HCT116 (cell line): ENCODE measurements at regions not wholly inside any gene's neighbourhood (a gene's known extent, or its start where the extent isn't known, plus 50 kb on each side); places are given as distances from the start of the nearest gene placed in this dataset.

Experiments
- ATAC-seq: fragments of 200-7000 bp; cut with Tn5 transposase; 2 replicates; pipeline ENCODE4 v1.9.1; 2020; ENCODE audit warnings: mild to moderate bottlenecking, moderate library complexity
- BruUV-seq: library from RNA; stranded (reverse); fragments of 400-500 nt; replicated peaks from 2 replicates; lab custom pipeline; 2021; lab: Mats Ljungman, UMichigan
- CTCF ChIA-PET: fragments of 300-600 bp; sonication (Branson Sonifier 250); formaldehyde crosslinking; loops from one replicate; lab custom pipeline; 2021; ENCODE audit warnings: antibody characterized with exemption; lab: Charles Lee
- POLR2A ChIA-PET: fragments of 300-600, 350-600 bp; sonication (Branson Sonifier 250); formaldehyde crosslinking; loops from one replicate; lab custom pipeline; 2021; ENCODE audit warnings: antibody characterized with exemption; lab: Charles Lee
- RAD21 ChIA-PET, 2 experiments: fragments of 300-600 bp; sonication (Branson Sonifier 250); formaldehyde crosslinking; loops; one replicate each; lab custom pipeline; 2023; ENCODE audit warnings: low total read pairs in 2 of 2; ENCODE audit not compliant: uncharacterized antibody in 2 of 2, unreplicated experiment in 2 of 2, low non-redundant PET in 1 of 2; lab: Charles Lee
- DNase-seq: peaks from one replicate; pipeline ENCODE4 v3.0.0-alpha.2; 2010; ENCODE audit warnings: low read depth, low spot score
- H2AFZ ChIP-seq: fragments of 200-600 bp; shearing (Covaris generic), sonication (generic); 2 replicates; pipeline ENCODE4 v1.6.1; 2017; ENCODE audit warnings: low read depth, mixed run types, mixed read lengths, antibody characterized with exemption, low read length; ENCODE audit not compliant: poor library complexity, severe bottlenecking
- H3K27ac ChIP-seq: 2 replicates; pipeline ENCODE4 v1.5.1; 2012; ENCODE audit warnings: low read depth, low read length
- H3K27me3 ChIP-seq: fragments of 200-600 bp; sonication (generic); 2 replicates; pipeline ENCODE4 v1.6.1; 2016; ENCODE audit warnings: mixed run types, low read length, mixed read lengths; ENCODE audit not compliant: insufficient read depth
- H3K36me3 ChIP-seq, 2 experiments: fragments of 200-500 bp in 1 of 2; fragments of 200-600 bp in 1 of 2; sonication (Bioruptor generic) in 1 of 2; sonication (generic) in 1 of 2; 2 replicates each; pipeline versions ENCODE4 v1.5.1 to v1.6.1; 2014 to 2016; ENCODE audit warnings: low read length in 2 of 2, inconsistent platforms in 1 of 2, mixed read lengths in 1 of 2, mixed run types in 1 of 2; ENCODE audit not compliant: insufficient read depth in 2 of 2, control insufficient read depth in 1 of 2
- H3K4me1 ChIP-seq, 2 experiments: fragments of 200-600 bp in 1 of 2; sonication (generic) in 1 of 2; 2 replicates each; pipeline versions ENCODE4 v1.5.1 to v1.6.1; 2012 to 2017; ENCODE audit warnings: low read length in 2 of 2, inconsistent platforms in 1 of 2, mild to moderate bottlenecking in 1 of 2, mixed read lengths in 1 of 2, mixed run types in 1 of 2, moderate library complexity in 1 of 2; ENCODE audit not compliant: insufficient read depth in 2 of 2, control insufficient read depth in 1 of 2
- H3K4me2 ChIP-seq: fragments of 200-600 bp; sonication (generic); 2 replicates; pipeline ENCODE4 v1.6.1; 2017; ENCODE audit warnings: mixed run types, low read length, mixed read lengths
- H3K4me3 ChIP-seq, 2 experiments: fragments of 200-600 bp in 1 of 2; sonication (generic) in 1 of 2; replicated peaks in 1 of 2; 2 replicates each; pipeline ENCODE4 v1.5.1; 2011 to 2016; ENCODE audit warnings: low read length in 2 of 2, control low read depth in 1 of 2, low read depth in 1 of 2, mild to moderate bottlenecking in 1 of 2, mixed read lengths in 1 of 2, mixed run types in 1 of 2
- H3K79me2 ChIP-seq: fragments of 200-600 bp; sonication (generic); 2 replicates; pipeline ENCODE4 v1.6.1; 2017; ENCODE audit warnings: mild to moderate bottlenecking, mixed run types, low read length, moderate library complexity, mixed read lengths; ENCODE audit not compliant: insufficient read depth
- H3K9ac ChIP-seq: fragments of 200-600 bp; sonication (generic); 2 replicates; pipeline ENCODE4 v1.6.1; 2016; ENCODE audit warnings: low read length, mixed read lengths
- H3K9me2 ChIP-seq: fragments of 200-600 bp; sonication (generic), shearing (Covaris generic); 2 replicates; pipeline ENCODE4 v1.6.1; 2017; ENCODE audit warnings: mixed run types, mild to moderate bottlenecking, moderate library complexity; ENCODE audit not compliant: insufficient read depth
- H3K9me3 ChIP-seq, 2 experiments: fragments of 200-500 bp in 1 of 2; fragments of 200-600 bp in 1 of 2; sonication (Bioruptor generic) in 1 of 2; sonication (generic) in 1 of 2; 2 replicates each; pipeline ENCODE4 v1.6.1; 2014 to 2017; ENCODE audit warnings: low read length in 2 of 2, mixed read lengths in 2 of 2, inconsistent platforms in 1 of 2, low read depth in 1 of 2, mild to moderate bottlenecking in 1 of 2, mixed run types in 1 of 2, moderate library complexity in 1 of 2; ENCODE audit not compliant: control insufficient read depth in 1 of 2, insufficient read depth in 1 of 2
- H4K20me1 ChIP-seq: fragments of 200-600 bp; sonication (generic), shearing (Covaris generic); 2 replicates; pipeline ENCODE4 v1.6.1; 2017; ENCODE audit warnings: mixed run types, mild to moderate bottlenecking, moderate library complexity; ENCODE audit not compliant: insufficient read depth
- EGR1 ChIP-seq: IDR thresholded peaks from 2 replicates; pipeline ENCODE4 v1.6.1; 2012; ENCODE audit warnings: low read depth
- EZH2phosphoT487 ChIP-seq: fragments of 200-600 bp; IDR thresholded peaks from 2 replicates; pipeline ENCODE4 v1.6.1; 2018; ENCODE audit warnings: antibody characterized with exemption, borderline replicate concordance
- FOSL1 ChIP-seq: IDR thresholded peaks from 2 replicates; pipeline ENCODE4 v1.6.1; 2012; ENCODE audit warnings: low read depth
- POLR2AphosphoS5 ChIP-seq: IDR thresholded peaks from 2 replicates; pipeline ENCODE4 v1.6.1; 2011; ENCODE audit warnings: mild to moderate bottlenecking, low read depth, low read length, moderate library complexity
- RAD21 ChIP-seq: IDR thresholded peaks from 2 replicates; pipeline ENCODE4 v1.6.1; 2012; ENCODE audit warnings: low read depth, mild to moderate bottlenecking
- SP1 ChIP-seq: IDR thresholded peaks from 2 replicates; pipeline ENCODE4 v1.6.1; 2012; ENCODE audit warnings: low read depth
- TCF7L2 ChIP-seq: IDR thresholded peaks from 2 replicates; pipeline ENCODE4 v1.7.0; 2011; ENCODE audit warnings: borderline replicate concordance, inconsistent platforms; ENCODE audit not compliant: insufficient read depth, insufficient read length; ENCODE audit errors: extremely low read depth
- YY1 ChIP-seq: IDR thresholded peaks from 2 replicates; pipeline ENCODE4 v1.6.1; 2011; ENCODE audit warnings: low read length, low read depth, moderate library complexity, mild to moderate bottlenecking; ENCODE audit not compliant: insufficient replicate concordance; ENCODE audit errors: extremely low read depth
- ZFX ChIP-seq: fragments of 450-650 bp; IDR thresholded peaks from 2 replicates; pipeline ENCODE4 v1.6.1; 2017
- intact Hi-C: fragments of 100-400 bp; cut with micrococcal nuclease; formaldehyde crosslinking; loops from 2 replicates; pipeline ENCODE4 v1.10.0; 2022
- TF ChIP-seq, protein P1 (sequence below): IDR thresholded peaks from 2 replicates; pipeline ENCODE4 v1.6.1; 2012

DNA sequence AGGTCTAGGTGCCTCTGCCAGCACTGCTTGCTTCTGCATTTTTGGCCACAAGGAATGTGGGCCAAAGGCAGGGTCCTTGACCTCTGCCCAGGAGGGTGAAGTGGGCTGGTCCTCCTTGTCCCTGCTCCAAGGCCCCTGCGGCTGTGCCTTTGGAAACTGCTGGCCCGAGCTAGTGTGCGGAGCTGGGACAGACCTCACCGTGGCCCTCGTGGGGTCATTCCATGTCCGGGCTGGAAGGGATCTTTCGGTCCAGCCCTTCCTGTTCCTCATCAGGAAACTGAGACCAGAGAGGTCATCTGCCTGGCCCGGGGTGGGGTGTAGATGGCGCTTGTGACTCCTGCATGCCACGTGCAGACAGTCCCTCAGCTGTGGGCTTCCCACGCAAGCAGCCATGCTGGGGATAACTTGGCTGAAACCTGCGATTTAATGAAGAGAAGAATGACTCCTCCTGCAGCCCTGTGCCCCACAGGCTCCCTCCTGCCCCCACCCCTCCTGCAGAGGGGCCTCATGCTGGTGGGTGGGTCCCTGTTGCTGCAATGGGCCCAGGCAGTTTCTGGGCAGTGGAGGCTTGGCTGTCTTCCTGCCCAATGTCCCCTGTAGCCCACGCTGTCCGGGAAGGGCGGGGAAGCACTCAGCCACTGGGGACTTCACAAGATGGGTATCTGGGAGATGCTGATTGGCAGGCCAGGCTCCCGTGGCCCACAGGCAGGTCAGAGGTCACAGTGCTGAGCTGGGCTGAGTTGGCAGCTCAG is 245.2 kb downstream of the SEC14L1 start:
- H3K36me3 ChIP-seq = no peaks in the 10 kb centered on the region
- peaks cover 4% of the 10 kb centered on the region; the same call in 1 of the 2 replicates for H4K20me1 ChIP-seq
- no peak for TF ChIP-seq ZFX
- TF ChIP-seq RAD21 = no peak
- TF ChIP-seq TCF7L2 = no peak
- no peak for TF ChIP-seq SP1
- no peak for TF ChIP-seq YY1
- TF ChIP-seq POLR2AphosphoS5 = no peak
- TF ChIP-seq, protein P1, sequence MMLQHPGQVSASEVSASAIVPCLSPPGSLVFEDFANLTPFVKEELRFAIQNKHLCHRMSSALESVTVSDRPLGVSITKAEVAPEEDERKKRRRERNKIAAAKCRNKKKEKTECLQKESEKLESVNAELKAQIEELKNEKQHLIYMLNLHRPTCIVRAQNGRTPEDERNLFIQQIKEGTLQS = no peak
- no peak for TF ChIP-seq FOSL1
- TF ChIP-seq EZH2phosphoT487 = no peak
- TF ChIP-seq EGR1 = no peak
- no TSS peak for BruUV-seq
- H3K4me3 ChIP-seq = no peak overlapping the region
- CTCF ChIA-PET = no interaction called here
- no peak for DNase-seq
- H3K27me3 ChIP-seq = no peaks in the 10 kb centered on the region
- peaks cover 3 to 38% of the 10 kb centered on the region in 2 experiments; a peak in 2 of 4 replicates for H3K4me1 ChIP-seq
- H3K9ac ChIP-seq = no peak overlapping the region
- H3K27ac ChIP-seq = no peak overlapping the region
- no peaks in the 10 kb centered on the region for H3K9me2 ChIP-seq
- POLR2A ChIA-PET = no interaction called here
- H2AFZ ChIP-seq = no peak overlapping the region
- no peaks in the 10 kb centered on the region for H3K9me3 ChIP-seq
- intact Hi-C loops = no loop called here
- peaks cover 91% of the 10 kb centered on the region for H3K79me2 ChIP-seq
- ATAC-seq = 0 out of 2 replicates have a peak, but pooled peaks have one; percentile 21
- no peak overlapping the region for H3K4me2 ChIP-seq
- RAD21 ChIA-PET = no interaction called here
